ENCODE measurements at regions not wholly inside any gene's neighbourhood (a gene's known extent, or its start where the extent isn't known, plus 50 kb on each side); places are given as distances from the start of the nearest gene placed in this dataset.
A peak's percentile ranks its signal among the peaks of the same experiment; 100 is the strongest.

GRCh38 chr2:120439637-120440384, 93.9 kb downstream of the INHBB start:
- FAIRE-seq (no peak), DNase-seq (ENCODE audit: low spot score in 2 of 2) (no peak)

DNA sequence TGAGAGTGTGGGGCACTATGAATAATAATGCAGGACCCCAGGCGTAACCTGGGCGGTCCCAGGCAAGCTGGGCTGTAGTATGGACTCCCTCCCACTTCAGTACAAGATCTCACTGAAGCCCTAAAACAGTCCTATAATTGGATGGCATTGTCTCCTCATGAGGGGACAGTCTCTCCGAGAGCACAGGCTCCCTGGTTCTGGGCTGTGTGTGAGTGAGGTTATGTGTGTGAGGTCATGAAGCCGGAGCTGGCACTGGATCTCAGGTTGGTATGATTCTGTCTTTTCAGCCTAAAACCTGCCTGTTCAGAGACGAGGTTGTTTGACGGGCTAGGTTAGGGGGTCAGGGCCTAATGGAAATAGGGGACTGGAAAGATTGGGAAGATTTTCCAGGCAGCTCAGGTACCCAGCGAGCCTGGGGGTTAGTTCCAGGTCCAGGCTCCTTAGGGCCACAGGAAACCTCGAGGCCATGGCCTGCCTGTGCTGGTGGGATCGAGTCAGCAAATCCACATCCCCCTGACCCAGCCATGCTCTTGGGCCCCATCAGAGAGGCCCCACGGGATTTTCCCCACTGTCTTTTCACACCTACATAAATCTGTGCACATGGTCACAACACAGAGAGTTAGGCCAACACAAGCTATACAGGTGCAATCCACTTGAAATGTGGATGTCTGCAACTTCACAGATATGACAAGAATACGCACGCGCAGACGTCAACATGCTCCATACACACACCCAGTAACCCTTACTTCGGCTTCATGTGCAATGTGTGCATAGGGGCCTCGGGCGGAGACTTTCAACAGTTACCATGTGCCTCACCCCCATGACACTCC, 94.8 kb downstream of the INHBB start:
- no peak for DNase-seq (ENCODE audit: low spot score in 2 of 2)
- no peak for FAIRE-seq

DNA sequence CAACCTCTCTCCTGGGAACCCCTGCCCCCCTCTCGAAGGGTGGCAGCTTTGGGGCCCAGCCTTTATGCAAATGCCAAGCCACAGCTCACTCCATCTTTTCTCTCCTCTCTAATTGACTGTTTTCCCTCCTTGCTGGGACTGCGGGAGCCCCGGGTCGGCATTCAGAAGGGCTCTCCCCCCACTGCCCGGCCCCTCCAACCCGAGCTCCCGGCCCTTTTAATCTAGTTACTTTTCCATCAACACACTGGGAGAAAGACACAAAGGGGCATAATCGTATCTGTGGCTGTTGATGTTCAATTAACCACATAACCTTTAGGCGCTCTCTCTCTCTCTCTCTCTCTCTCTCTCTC, 95.4 kb downstream of the INHBB start:
- FAIRE-seq (no peak), DNase-seq (ENCODE audit: low spot score in 2 of 2) (no peak)

DNA sequence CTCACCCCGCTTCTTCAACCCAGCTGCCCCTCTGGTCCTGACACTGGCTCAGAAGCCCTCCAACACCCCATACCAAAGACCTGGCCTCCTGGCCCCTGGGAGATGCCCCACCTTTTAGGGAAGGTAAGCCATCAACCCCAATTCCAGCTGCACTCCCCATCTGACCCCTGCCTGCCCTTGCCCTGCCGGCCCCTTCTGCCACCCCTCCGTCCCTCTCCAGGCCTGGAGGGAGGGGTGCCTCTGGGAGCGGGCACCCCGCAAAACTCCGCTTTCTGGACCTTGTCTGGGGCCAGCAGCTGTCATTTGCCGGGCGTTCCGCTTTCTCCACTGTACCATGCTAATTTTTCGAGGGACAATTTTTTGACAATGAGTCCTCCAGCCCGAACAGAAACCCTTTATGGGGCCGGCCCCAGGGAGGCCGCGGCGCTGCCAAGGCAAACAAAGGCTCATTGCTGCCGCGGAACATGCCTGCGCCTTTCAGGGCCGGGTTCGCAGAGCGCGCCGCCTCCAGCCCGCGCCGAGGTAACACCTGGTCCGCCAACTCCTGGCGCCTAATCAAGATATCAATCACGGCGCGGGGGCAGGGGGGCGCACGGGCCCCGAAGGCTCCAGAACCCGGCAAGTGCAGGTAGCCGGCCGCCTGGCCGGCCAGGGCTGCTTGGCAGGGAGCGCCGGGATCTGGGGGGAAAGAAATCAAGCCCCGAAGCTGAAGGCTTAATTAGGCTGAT, 96.0 kb downstream of the INHBB start:
- FAIRE-seq = no peak

DNA sequence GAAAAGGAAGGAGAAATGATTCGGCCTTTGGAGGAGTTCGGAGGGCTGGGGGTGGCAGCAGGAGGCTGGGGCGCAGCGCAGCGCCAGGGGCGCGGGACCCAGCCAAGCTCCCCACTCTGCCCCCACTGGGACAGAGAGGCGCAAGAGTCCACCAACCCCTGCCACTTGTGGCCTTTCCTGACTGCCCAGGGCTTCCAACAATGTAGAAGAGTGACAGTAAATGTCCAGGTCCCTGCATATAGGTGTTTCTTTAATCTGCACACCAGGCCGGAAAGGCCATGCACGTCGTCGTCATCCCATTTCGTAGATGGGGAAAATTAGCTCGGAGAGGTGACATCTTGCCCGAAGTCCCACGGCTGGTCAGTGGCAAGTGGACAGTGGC, 96.6 kb downstream of the INHBB start:
- FAIRE-seq = no peak
- no peak for DNase-seq (ENCODE audit: low spot score in 2 of 2)

More for the DNA sequence above, 96.0 kb downstream of the INHBB start:
- DNase-seq (ENCODE audit: low spot score in 2 of 2) = peak; percentile 84 to 87

DNA sequence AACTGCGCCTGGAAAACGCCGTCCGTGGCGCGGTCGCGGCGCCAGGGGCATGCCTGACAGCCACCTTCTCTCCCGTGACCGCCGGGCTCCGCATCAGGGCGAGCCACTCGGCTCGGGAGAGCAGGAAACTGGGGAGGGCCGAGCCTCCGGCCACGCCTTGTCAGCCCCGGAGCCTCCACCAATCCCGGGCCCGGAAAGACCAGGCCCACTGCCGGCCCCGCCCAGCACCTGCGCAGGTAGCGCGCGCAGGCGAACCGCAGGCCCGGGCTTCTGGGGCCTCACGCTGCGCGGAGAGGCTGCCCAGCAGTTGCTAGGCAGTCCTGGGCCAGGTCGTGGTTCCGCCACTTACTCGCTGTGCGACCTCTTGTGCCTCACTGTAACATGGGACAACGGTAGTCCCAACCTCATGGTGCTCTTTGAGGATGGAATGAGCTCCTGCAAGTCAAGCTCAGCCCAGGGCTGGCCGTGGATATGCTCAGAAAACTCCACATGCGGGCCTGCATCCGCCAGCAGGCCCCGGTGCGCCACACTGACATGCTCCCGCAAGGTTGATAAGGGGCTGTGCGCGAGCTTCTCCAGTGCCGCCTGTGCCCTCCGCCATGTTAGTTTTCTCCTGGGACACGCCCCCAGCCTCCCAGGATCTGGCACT, 97.1 kb downstream of the INHBB start:
- FAIRE-seq (no peak), DNase-seq (ENCODE audit: low spot score in 2 of 2) (no peak)

GRCh38 chr2:120443946-120444345, 98.0 kb downstream of the INHBB start:
- FAIRE-seq (no peak), DNase-seq (ENCODE audit: low spot score in 2 of 2) (no peak)

DNA sequence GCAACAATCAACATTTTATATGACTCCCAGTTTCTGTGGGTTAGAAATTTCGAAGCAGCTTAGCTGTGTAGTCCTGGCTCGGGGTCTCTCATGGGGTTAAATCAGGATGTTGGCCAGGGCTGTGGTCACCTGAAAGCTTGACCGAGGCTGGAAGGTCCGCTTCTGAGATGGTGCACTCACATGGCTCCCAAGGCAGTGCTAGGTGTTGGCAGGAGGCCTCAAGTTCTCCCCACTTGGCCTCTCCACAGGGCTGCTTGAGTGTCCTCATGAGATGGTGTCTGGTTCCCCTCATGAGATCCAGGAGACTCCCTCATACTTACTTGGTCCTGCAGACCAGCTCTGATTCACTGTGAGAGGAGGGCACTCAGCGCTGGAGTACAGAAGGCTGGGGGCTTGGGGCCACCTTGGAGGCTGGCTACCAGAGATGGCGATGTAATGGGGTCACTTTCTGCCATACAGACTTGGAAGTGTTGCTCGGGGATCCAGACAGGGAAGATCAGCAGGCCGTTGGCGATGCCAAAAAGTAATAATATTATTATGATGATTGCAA, 98.8 kb downstream of the INHBB start:
- no peak for FAIRE-seq
- DNase-seq (ENCODE audit: low spot score in 2 of 2) = no peak

GRCh38 chr2:120445449-120446143, 99.7 kb downstream of the INHBB start:
- FAIRE-seq (no peak), DNase-seq (ENCODE audit: low spot score in 2 of 2) (no peak)

DNA sequence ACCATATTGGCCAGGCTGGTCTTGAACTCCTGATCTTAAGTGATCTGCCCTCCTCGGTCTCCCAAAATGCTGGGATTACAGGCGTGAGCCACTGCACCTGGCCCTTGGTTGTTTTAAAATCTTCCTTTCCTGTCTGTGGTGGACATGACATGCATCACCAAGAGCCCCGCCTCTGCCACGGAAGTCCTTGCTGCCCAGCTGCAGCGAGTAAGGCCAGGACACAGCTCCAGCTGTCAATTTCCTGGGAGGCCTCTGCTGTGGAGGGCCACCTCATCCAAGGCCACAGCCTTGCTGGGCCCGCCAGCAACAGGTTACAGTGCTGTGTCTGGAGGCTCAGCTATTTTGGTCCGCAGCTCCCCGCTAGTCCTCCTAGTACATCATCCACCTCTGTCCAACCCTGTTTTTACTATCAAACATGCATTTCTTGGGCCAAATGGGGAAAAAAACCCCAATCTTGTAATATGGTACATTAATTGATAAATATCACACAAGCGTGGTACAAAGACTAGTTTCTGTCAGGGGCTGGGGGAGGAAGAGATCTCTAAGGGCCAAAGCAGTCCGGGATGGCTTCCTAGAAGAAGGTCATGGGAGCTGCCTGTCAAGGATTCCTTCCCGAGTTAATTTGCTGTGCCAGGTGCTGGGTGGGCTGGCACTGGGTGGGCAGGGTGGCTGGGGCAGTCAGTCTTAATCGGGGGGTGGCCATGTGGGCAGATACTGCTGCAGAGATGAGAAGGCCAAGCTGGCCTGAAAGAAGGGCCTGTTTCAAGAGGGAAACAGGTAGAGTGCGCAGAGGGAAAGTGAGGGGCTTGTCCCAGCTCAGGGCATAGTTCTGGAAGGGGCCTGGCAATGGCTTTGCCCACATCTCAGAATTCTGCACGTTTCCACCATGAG, 100.5 kb downstream of the INHBB start:
- FAIRE-seq (no peak), DNase-seq (ENCODE audit: low spot score in 2 of 2) (no peak)

DNA sequence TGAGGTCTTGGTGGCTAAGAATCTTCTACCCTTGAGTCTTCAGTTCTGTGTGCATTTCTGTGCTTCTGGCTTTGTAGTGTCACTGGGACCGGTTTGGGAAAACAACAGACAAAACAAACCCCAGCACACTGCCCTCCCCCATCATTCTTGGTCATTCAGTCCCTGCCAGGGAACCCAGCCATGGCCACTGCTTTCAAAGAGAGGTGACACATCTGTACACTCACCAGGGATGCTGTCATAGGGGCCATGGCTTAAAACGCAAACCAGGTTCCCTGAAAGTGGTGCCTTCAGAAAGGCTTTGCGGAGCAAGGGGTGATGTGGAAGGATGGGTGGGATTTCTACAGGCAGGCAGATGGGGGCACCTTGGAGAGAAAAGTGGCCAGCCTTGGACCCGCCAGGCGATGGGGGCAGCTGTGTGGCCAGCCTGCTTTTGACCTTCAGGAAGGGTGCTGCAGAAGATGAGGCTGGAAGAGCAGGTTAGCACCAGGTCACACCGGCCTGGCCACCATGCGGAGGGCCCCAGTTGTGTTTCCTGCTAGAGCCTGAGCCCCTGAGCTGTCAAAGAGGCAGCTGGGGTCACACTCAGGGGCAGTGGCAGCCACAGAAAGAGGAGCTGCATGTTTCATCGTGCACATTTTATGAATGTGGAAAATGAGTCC, 101.3 kb downstream of the INHBB start:
- DNase-seq (ENCODE audit: low spot score in 2 of 2) (no peak), FAIRE-seq (no peak)

DNA sequence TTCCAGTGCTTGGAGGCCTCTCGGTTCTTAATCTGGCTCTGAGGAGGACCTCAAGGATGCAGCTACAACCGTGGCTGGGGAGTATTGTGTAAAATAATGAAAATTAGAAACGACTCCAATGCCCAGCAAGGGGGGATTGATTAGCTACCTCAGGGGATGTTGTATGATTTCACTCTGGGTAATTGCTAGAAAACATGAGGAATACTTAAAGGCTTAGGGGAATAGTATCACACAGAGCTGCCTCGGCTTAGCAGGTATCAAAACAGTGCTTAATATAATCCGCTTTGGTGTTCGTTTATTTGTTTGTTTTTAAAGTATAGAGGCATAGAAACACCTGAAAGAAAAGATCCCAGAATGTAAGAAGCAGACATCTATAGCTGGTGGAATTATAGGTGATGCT, 102.5 kb downstream of the INHBB start:
- FAIRE-seq (no peak), DNase-seq (ENCODE audit: low spot score in 2 of 2) (no peak)

GRCh38 chr2:120448961-120449810, 103.2 kb downstream of the INHBB start:
- FAIRE-seq = no peak

DNA sequence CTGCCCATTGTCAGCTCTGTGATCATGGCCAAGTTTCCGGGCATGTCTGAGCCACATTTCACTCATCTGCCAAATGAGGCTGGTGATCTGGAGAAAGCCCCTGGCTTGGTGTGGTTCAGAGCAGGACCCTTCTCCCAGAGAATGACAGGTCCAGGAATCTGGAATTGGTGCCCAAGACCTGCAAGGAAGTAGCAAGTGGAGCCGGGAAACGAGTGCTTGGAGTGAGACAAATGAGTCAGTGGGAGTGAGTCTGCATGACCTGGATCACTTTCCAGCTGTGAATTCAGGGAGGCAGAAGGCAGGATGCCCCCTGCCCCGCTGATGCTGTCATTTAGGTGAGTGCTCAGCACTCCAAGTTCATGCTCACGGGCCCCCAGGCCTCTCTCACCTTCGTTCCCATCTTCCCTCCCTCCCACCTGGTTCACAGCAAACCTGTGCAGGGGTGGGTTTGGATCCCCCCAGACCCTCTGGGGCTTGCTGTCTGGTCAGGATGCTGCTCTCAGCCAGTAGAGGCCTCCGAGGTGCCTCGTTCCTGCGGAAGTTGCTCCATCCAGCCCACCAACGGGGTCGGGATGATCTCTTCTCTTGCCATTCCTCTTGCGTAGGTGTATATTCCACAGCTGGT, 104.4 kb downstream of the INHBB start:
- FAIRE-seq (no peak), DNase-seq (ENCODE audit: low spot score in 2 of 2) (no peak)

More at GRCh38 chr2:120448961-120449810, 103.2 kb downstream of the INHBB start:
- DNase-seq (ENCODE audit: low spot score in 2 of 2) = no peak

- DNase-seq (ENCODE audit: low spot score in 2 of 2) (no peak), FAIRE-seq (no peak)
These were observed 105.4 kb downstream of the INHBB start for GRCh38 chr2:120451334-120451733.

DNA sequence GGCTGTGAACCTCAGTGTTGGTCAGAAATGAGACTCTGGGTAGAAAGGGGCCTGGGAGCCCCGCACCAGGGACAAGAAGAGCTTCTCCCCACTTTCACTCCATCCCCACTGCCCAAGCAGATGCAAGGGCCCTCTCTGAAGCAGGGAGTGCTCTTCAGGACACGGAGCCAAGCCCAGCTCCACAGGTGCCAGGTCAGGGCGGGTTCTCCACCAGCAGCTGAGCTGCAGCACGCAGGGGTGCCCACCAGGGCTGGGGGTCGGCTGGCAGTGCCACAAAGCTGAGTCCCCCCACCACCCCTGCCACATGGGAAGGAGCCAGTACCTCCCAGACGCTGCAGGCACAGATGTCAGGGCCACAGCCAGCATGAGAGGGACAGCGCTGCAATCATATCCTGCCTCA, 106.2 kb downstream of the INHBB start:
- no peak for DNase-seq (ENCODE audit: low spot score in 2 of 2)
- FAIRE-seq = no peak

All from frontal cortex (tissue), 3 donors.